Endodermal cell (in vitro differentiated cells): ENCODE measurements at regions not wholly inside any gene's neighbourhood (a gene's known extent, or its start where the extent isn't known, plus 50 kb on each side); places are given as distances from the start of the nearest gene placed in this dataset.
"Not testable (repeated sequence)": the region's sequence is repeated elsewhere in the genome, so short reads cannot be mapped to it uniquely, and the experiment has no call there.

ENCODE experiments used
- DNase-seq: peaks from one replicate; pipeline ENCODE4 v3.0.0-alpha.2; 2017
- H3K27ac ChIP-seq: 2 replicates; pipeline ENCODE4 v1.5.1; 2013; ENCODE audit warnings: mild to moderate bottlenecking, low read depth, low read length, moderate library complexity
- H3K27me3 ChIP-seq: 2 replicates; pipeline ENCODE4 v1.6.1; 2013; ENCODE audit warnings: mild to moderate bottlenecking, low read length, moderate library complexity; ENCODE audit not compliant: insufficient read depth, control insufficient read depth, poor library complexity, severe bottlenecking
- H3K36me3 ChIP-seq: 2 replicates; pipeline ENCODE4 v1.7.0; 2013; ENCODE audit warnings: mild to moderate bottlenecking, low read length, moderate library complexity; ENCODE audit not compliant: control insufficient read depth, insufficient read depth
- H3K4me1 ChIP-seq: one replicate; pipeline ENCODE4 v1.7.0; 2013; ENCODE audit warnings: low read length; ENCODE audit not compliant: control insufficient read depth, insufficient read depth
- H3K4me3 ChIP-seq: 2 replicates; pipeline ENCODE4 v1.5.1; 2013; ENCODE audit warnings: mild to moderate bottlenecking, low read length, moderate library complexity
- H3K9ac ChIP-seq: 2 replicates; pipeline ENCODE4 v1.6.1; 2013; ENCODE audit warnings: mild to moderate bottlenecking, low read length, moderate library complexity; ENCODE audit not compliant: poor library complexity, severe bottlenecking; ENCODE audit errors: extremely low read depth
- H3K9me3 ChIP-seq: 2 replicates; pipeline ENCODE4 v1.6.1; 2013; ENCODE audit warnings: mild to moderate bottlenecking, low read length, moderate library complexity; ENCODE audit not compliant: control insufficient read depth
- H3K27ac Mint-ChIP-seq: 2 replicates; pipeline ENCODE4 v1.8.0; 2020; ENCODE audit warnings: mixed read lengths
- H3K27me3 Mint-ChIP-seq: 2 replicates; pipeline ENCODE4 v1.8.0; 2021; ENCODE audit warnings: mild to moderate bottlenecking, mixed read lengths; ENCODE audit not compliant: insufficient read depth
- H3K36me3 Mint-ChIP-seq: 2 replicates; pipeline ENCODE4 v1.8.0; 2020; ENCODE audit warnings: low read depth, mixed read lengths
- H3K4me1 Mint-ChIP-seq: 2 replicates; pipeline ENCODE4 v1.8.0; 2020; ENCODE audit warnings: mixed read lengths
- H3K4me3 Mint-ChIP-seq: 2 replicates; pipeline ENCODE4 v1.8.0; 2020; ENCODE audit warnings: mild to moderate bottlenecking, moderate library complexity, mixed read lengths
- H3K9me3 Mint-ChIP-seq: 2 replicates; pipeline ENCODE4 v1.8.0; 2020; ENCODE audit warnings: mild to moderate bottlenecking, mixed read lengths
- CTCF ChIP-seq: fragments of 200-600 bp; sonication (generic); conservative IDR thresholded peaks from 2 replicates; pipeline ENCODE4 v1.5.0; 2021; ENCODE audit warnings: antibody characterized with exemption, mild to moderate bottlenecking
- WGBS, 2 experiments: methylation state at CpG; one replicate each; pipeline versions ENCODE4 v1.1.5 to v1.1.7; 2013; ENCODE audit warnings: missing lambda C conversion rate in 2 of 2, mixed read lengths in 1 of 2; ENCODE audit not compliant: insufficient coverage in 1 of 2, insufficient read length in 1 of 2; 5-methylcytosine and 5-hydroxymethylcytosine counted together

- H3K4me3 ChIP-seq: no peak overlapping the region
- H3K4me1 ChIP-seq: no peaks in the 10 kb centered on the region
- no peaks in the 10 kb centered on the region for H3K27me3 Mint-ChIP-seq
- H3K4me3 Mint-ChIP-seq: no peak overlapping the region
- TF ChIP-seq CTCF: no peak
- H3K27ac Mint-ChIP-seq: no peak overlapping the region
- H3K36me3 Mint-ChIP-seq: peaks cover 19% of the 10 kb centered on the region
- H3K4me1 Mint-ChIP-seq: no peaks in the 10 kb centered on the region
- no peak overlapping the region for H3K9ac ChIP-seq
- no peak for DNase-seq
- peaks cover 27% of the 10 kb centered on the region for H3K9me3 ChIP-seq
- H3K36me3 ChIP-seq: no peaks in the 10 kb centered on the region
- no peaks in the 10 kb centered on the region for H3K27me3 ChIP-seq
- peaks cover 20% of the 10 kb centered on the region for H3K9me3 Mint-ChIP-seq
- WGBS, 2 experiments: 98 to 100% methylated on average over 1 to 4 of the region's 4 CpGs
- no peak overlapping the region for H3K27ac ChIP-seq
Measured at GRCh38 chr17:63282455-63282854, 163.7 kb downstream of the CYB561 start.

- Mint-ChIP-seq H3K9me3 (peaks cover 20% of the 10 kb centered on the region), H3K27ac (no peak overlapping the region), H3K4me1 (no peaks in the 10 kb centered on the region), H3K36me3 (peaks cover 24% of the 10 kb centered on the region), H3K27me3 (no peaks in the 10 kb centered on the region), H3K4me3 (no peak overlapping the region)
- H3K4me1 ChIP-seq: no peaks in the 10 kb centered on the region
- H3K27ac ChIP-seq: no peak overlapping the region
- no peak overlapping the region for H3K9ac ChIP-seq
- H3K27me3 ChIP-seq: no peaks in the 10 kb centered on the region
- H3K36me3 ChIP-seq: no peaks in the 10 kb centered on the region
- H3K4me3 ChIP-seq: no peak overlapping the region
- no peak for DNase-seq
- 95 to 100% methylated on average over 1 to 4 of the region's 4 CpGs for WGBS, 2 experiments
- no peak for TF ChIP-seq CTCF
- peaks cover 27% of the 10 kb centered on the region for H3K9me3 ChIP-seq
Measured at GRCh38 chr17:63285551-63285950, 160.6 kb downstream of the CYB561 start.

DNA sequence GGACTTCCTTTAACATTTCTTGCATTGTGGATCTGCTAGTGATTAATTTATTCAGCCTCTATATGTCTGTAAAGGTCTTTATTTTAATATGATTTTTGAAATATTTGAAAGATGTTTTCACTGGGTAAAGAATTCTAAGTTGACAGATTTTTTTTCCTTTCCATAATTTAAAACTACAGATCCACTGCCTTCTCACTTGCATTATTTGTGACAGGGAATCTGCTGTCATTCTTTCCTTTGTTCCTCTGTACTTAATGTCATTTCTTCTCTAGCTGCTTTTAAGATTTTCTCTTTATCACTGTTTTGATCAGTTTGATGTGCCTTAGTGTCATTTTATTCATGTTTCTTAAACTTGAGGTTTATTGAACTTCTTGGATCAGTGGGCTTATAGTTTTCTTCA is 159.9 kb downstream of the CYB561 start:
- Histone ChIP-seq H3K27me3 (no peaks in the 10 kb centered on the region), H3K27ac (no peak overlapping the region)
- H3K36me3 Mint-ChIP-seq: peaks cover 24% of the 10 kb centered on the region

DNA sequence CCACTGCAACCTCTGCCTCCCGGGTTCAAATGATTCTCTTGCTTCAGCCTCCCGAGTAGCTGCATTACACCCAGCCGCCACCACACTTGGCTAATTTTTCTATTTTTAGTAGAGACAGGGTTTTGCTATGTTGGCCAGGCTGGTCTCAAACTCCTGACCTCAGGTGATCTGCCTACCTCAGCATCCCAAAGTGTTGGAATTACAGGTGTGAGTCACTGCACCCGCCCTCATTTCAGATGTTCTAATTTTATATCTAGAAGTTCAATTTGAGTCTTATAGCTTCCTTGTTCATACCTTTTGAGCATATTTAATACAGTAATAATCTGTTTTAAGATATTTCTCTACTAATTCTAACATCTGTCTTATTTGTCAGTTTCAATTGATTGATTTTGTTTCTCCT is 159.1 kb downstream of the CYB561 start:
- not testable (repeated sequence) for H3K4me1 Mint-ChIP-seq, H3K27me3 ChIP-seq, DNase-seq, H3K36me3 ChIP-seq, H3K4me3 Mint-ChIP-seq, H3K4me1 ChIP-seq, H3K27ac Mint-ChIP-seq, H3K9ac ChIP-seq, H3K27ac ChIP-seq, H3K27me3 Mint-ChIP-seq, H3K4me3 ChIP-seq
- peaks cover 24% of the 10 kb centered on the region for H3K36me3 Mint-ChIP-seq
- 89 to 100% methylated on average over 2 to 4 of the region's 4 CpGs for WGBS, 2 experiments
- peaks cover 20% of the 10 kb centered on the region for H3K9me3 Mint-ChIP-seq
- peaks cover 27% of the 10 kb centered on the region for H3K9me3 ChIP-seq

More for the DNA sequence above, 159.9 kb downstream of the CYB561 start:
- Mint-ChIP-seq H3K4me3 (no peak overlapping the region), H3K9me3 (peaks cover 20% of the 10 kb centered on the region), H3K27me3 (no peaks in the 10 kb centered on the region), H3K4me1 (no peaks in the 10 kb centered on the region), H3K27ac (no peak overlapping the region)
- no peak overlapping the region for H3K9ac ChIP-seq
- no peak for DNase-seq
- H3K36me3 ChIP-seq: no peaks in the 10 kb centered on the region
- no peak overlapping the region for H3K4me3 ChIP-seq
- peaks cover 27% of the 10 kb centered on the region for H3K9me3 ChIP-seq
- H3K4me1 ChIP-seq: no peaks in the 10 kb centered on the region
- no peak for TF ChIP-seq CTCF
